Loucy (cell line): ENCODE measurements at regions not wholly inside any gene's neighbourhood (a gene's known extent, or its start where the extent isn't known, plus 50 kb on each side); places are given as distances from the start of the nearest gene placed in this dataset.

Experiments
- H2AFZ ChIP-seq: fragments of 200-600 bp; sonication (generic); 2 replicates; pipeline ENCODE4 v1.6.0; 2016; ENCODE audit warnings: antibody characterized with exemption, mild to moderate bottlenecking, low read length, moderate library complexity
- H3F3A ChIP-seq: fragments of 200-600 bp; 2 replicates; pipeline ENCODE4 v1.6.0; 2016; ENCODE audit warnings: antibody characterized with exemption, low read depth, mild to moderate bottlenecking
- H3K27me3 ChIP-seq: fragments of 200-600 bp; sonication (generic); 2 replicates; pipeline ENCODE4 v1.6.1; 2014; ENCODE audit warnings: low read length, mild to moderate bottlenecking; ENCODE audit not compliant: insufficient read depth, poor library complexity, severe bottlenecking
- H3K36me3 ChIP-seq: fragments of 200-600 bp; sonication (generic); 2 replicates; pipeline ENCODE4 v1.6.1; 2016; ENCODE audit warnings: low read length; ENCODE audit not compliant: insufficient read depth
- H3K4me1 ChIP-seq: fragments of 200-600 bp; sonication (generic); 2 replicates; pipeline ENCODE4 v1.5.1; 2014; ENCODE audit warnings: low read length, mild to moderate bottlenecking; ENCODE audit not compliant: insufficient read depth, poor library complexity, severe bottlenecking
- H3K4me2 ChIP-seq: fragments of 200-600 bp; sonication (generic); 2 replicates; pipeline ENCODE4 v1.6.0; 2014; ENCODE audit warnings: antibody characterized with exemption, low read length, low read depth, mild to moderate bottlenecking; ENCODE audit not compliant: poor library complexity, severe bottlenecking
- H3K4me3 ChIP-seq: fragments of 200-600 bp; sonication (generic); 2 replicates; pipeline ENCODE4 v1.5.1; 2014; ENCODE audit warnings: low read length, mild to moderate bottlenecking, mixed read lengths; ENCODE audit not compliant: poor library complexity, severe bottlenecking
- H3K79me2 ChIP-seq: fragments of 200-600 bp; sonication (generic); 2 replicates; pipeline ENCODE4 v1.6.1; 2014; ENCODE audit warnings: low read length; ENCODE audit not compliant: insufficient read depth
- H3K9ac ChIP-seq: fragments of 200-600 bp; sonication (generic); 2 replicates; pipeline ENCODE4 v1.6.0; 2014; ENCODE audit warnings: mild to moderate bottlenecking, low read depth, low read length, moderate library complexity; ENCODE audit not compliant: poor library complexity, severe bottlenecking
- H3K9me2 ChIP-seq: fragments of 200-600 bp; sonication (generic); replicated peaks from 2 replicates; pipeline ENCODE4 v1.6.1; 2016; ENCODE audit warnings: low read depth, low read length, mixed read lengths
- H3K9me3 ChIP-seq: fragments of 200-600 bp; sonication (generic); 2 replicates; pipeline ENCODE4 v1.6.1; 2014; ENCODE audit warnings: mild to moderate bottlenecking, antibody characterized with exemption, low read length, low read depth; ENCODE audit not compliant: insufficient read depth
- H4K20me1 ChIP-seq: fragments of 200-600 bp; sonication (generic); 2 replicates; pipeline ENCODE4 v1.6.0; 2014; ENCODE audit warnings: antibody characterized with exemption, low read length, mild to moderate bottlenecking; ENCODE audit not compliant: insufficient read depth, poor library complexity, severe bottlenecking
- EZH2phosphoT487 ChIP-seq: fragments of 200-600 bp; IDR thresholded peaks from 2 replicates; pipeline ENCODE4 v1.6.1; 2018; ENCODE audit warnings: antibody characterized with exemption, mild to moderate bottlenecking, moderate library complexity, borderline replicate concordance
- TF ChIP-seq, protein P1 (sequence below): fragments of 200-600 bp; sonication (generic); conservative IDR thresholded peaks from 2 replicates; pipeline ENCODE4 v1.5.1; 2014; ENCODE audit warnings: mild to moderate bottlenecking, antibody characterized with exemption, low read length

DNA sequence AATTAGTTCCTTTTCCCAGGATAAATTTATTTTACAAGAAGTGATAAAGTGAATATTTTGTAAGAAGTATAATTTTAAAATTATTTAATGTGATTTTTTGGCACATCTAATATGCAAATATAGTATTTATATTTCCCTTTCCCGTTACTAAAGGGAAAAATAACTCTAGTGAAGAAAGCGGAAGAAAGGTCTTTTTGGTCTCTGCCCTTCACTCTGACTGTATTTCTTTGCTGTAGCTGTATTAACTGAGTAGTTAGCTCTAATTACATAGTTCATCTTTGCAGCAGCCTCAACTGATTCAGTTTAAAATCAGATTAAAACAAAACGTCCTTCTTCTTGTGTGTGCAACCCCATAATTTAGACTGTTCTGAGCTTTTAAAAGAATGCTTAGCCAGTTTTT lies 57.4 kb upstream of the RNF144B start:
- Histone ChIP-seq H2AFZ (no peak overlapping the region), H3K9me3 (no peaks in the 10 kb centered on the region), H3F3A (no peaks in the 10 kb centered on the region), H3K9ac (no peak overlapping the region), H3K9me2 (no peaks in the 10 kb centered on the region), H4K20me1 (no peaks in the 10 kb centered on the region), H3K27me3 (no peaks in the 10 kb centered on the region), H3K36me3 (no peaks in the 10 kb centered on the region), H3K4me1 (no peaks in the 10 kb centered on the region), H3K4me2 (no peak overlapping the region), H3K4me3 (no peak overlapping the region), H3K79me2 (no peaks in the 10 kb centered on the region)
- TF ChIP-seq, protein P1, sequence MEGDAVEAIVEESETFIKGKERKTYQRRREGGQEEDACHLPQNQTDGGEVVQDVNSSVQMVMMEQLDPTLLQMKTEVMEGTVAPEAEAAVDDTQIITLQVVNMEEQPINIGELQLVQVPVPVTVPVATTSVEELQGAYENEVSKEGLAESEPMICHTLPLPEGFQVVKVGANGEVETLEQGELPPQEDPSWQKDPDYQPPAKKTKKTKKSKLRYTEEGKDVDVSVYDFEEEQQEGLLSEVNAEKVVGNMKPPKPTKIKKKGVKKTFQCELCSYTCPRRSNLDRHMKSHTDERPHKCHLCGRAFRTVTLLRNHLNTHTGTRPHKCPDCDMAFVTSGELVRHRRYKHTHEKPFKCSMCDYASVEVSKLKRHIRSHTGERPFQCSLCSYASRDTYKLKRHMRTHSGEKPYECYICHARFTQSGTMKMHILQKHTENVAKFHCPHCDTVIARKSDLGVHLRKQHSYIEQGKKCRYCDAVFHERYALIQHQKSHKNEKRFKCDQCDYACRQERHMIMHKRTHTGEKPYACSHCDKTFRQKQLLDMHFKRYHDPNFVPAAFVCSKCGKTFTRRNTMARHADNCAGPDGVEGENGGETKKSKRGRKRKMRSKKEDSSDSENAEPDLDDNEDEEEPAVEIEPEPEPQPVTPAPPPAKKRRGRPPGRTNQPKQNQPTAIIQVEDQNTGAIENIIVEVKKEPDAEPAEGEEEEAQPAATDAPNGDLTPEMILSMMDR, result no peak
- no peak for TF ChIP-seq EZH2phosphoT487

DNA sequence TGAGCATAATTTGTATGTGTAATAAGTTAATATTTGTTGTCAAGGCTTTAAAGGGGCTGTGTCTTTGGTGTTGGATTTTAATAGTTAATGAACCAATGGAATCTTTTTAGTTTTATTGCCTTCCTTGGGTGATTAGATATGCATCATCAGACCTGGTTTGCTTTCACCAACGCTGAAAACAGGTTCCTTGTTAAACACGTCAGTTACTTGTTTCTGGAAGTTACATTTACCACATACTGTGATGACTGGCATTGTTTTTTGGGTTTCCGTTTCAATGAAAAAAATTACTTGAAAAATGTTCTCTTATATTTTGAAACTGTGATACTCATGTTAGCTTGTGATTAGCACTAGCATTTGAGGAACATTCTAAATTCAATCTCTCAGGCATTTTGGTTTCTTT lies 58.6 kb upstream of the RNF144B start:
- Histone ChIP-seq H3F3A (no peaks in the 10 kb centered on the region), H3K4me1 (no peaks in the 10 kb centered on the region), H3K4me3 (no peak overlapping the region), H4K20me1 (no peaks in the 10 kb centered on the region), H3K36me3 (no peaks in the 10 kb centered on the region), H3K9me3 (no peaks in the 10 kb centered on the region), H3K79me2 (no peaks in the 10 kb centered on the region), H3K9ac (no peak overlapping the region), H3K4me2 (no peak overlapping the region), H3K27me3 (no peaks in the 10 kb centered on the region), H2AFZ (peak overlapping the region; percentile 60; the same call in 1 of the 2 replicates), H3K9me2 (no peaks in the 10 kb centered on the region)
- TF ChIP-seq, protein P1, result no peak
- TF ChIP-seq EZH2phosphoT487, result no peak

DNA sequence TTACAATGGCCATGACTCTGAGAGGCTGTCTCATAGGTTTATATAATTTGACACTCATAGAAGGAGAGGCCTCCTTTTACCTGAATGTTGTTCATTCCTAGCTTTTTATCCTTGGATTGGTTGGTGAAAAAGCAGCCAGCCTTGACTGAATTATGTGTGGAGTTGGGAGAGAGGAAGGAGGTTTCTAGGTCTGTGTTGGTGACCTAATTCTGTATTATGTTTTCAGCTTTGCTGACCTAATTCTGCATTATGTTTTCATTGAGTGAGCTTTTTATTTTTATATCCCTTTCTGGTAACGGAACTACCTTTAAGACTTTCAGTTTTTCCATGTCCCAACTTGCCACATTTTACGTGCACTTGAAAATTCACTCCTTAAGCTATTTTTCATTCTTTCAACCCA lies 59.1 kb upstream of the RNF144B start:
- Histone ChIP-seq H2AFZ (0 out of 2 replicates have a peak overlapping the region, but pooled peaks have one; percentile 60), H3K79me2 (no peaks in the 10 kb centered on the region), H3K4me2 (no peak overlapping the region), H3F3A (no peaks in the 10 kb centered on the region), H3K9me2 (no peaks in the 10 kb centered on the region), H3K9me3 (no peaks in the 10 kb centered on the region), H3K4me1 (no peaks in the 10 kb centered on the region), H3K9ac (no peak overlapping the region), H3K27me3 (no peaks in the 10 kb centered on the region), H4K20me1 (no peaks in the 10 kb centered on the region), H3K4me3 (no peak overlapping the region), H3K36me3 (no peaks in the 10 kb centered on the region)
- TF ChIP-seq, protein P1, result no peak
- TF ChIP-seq EZH2phosphoT487, result no peak
